GM23338 (cell line): ENCODE measurements at regions not wholly inside any gene's neighbourhood (a gene's known extent, or its start where the extent isn't known, plus 50 kb on each side); places are given as distances from the start of the nearest gene placed in this dataset.

Source experiments
- CREB1 ChIP-seq: fragments of 250-450 bp; sonication (Bioruptor Pico); IDR thresholded peaks from 2 replicates; pipeline ENCODE4 v1.5.0; 2020; ENCODE audit warnings: low read depth, mild to moderate bottlenecking, moderate library complexity
- ETS1 ChIP-seq: IDR thresholded peaks from 2 replicates; pipeline ENCODE4 v1.6.1; 2016; ENCODE audit warnings: antibody characterized with exemption
- EZH2 ChIP-seq: fragments of 200-600 bp; sonication (generic); IDR thresholded peaks from one replicate; pipeline ENCODE4 v1.8.0; 2017; ENCODE audit warnings: antibody characterized with exemption, mild to moderate bottlenecking, low read depth; ENCODE audit not compliant: unreplicated experiment
- EZH2phosphoT487 ChIP-seq: fragments of 200-600 bp; sonication (generic); IDR thresholded peaks from one replicate; pipeline ENCODE4 v1.8.1; 2018; ENCODE audit warnings: antibody characterized with exemption; ENCODE audit not compliant: unreplicated experiment
- STAT1 ChIP-seq: IDR thresholded peaks from one replicate; pipeline ENCODE4 v1.6.1; 2016; ENCODE audit warnings: antibody characterized with exemption; ENCODE audit not compliant: unreplicated experiment
- ZNF331 ChIP-seq: fragments of 250-450 bp; sonication (Bioruptor Pico); IDR thresholded peaks from 2 replicates; pipeline ENCODE4 v1.5.0; 2020; ENCODE audit warnings: low read depth, mild to moderate bottlenecking, moderate library complexity
- TF ChIP-seq, protein P1 (sequence below): fragments of 250-450 bp; sonication (Bioruptor Pico); IDR thresholded peaks from 2 replicates; pipeline ENCODE4 v1.5.0; 2020; ENCODE audit warnings: mild to moderate bottlenecking, moderate library complexity
- TF ChIP-seq, protein P2 (sequence below), 2 experiments: fragments of 200-600 bp in 1 of 2; sonication (generic) in 1 of 2; conservative IDR thresholded peaks; 2 replicates each; pipeline versions ENCODE4 v1.5.1 to v1.6.1; 2016 to 2017; ENCODE audit warnings: antibody characterized with exemption in 2 of 2, low read depth in 2 of 2, mild to moderate bottlenecking in 2 of 2, moderate library complexity in 1 of 2

GRCh38 chr3:124144035-124144814 lies 152.3 kb upstream of the ROPN1 start (continued):
- TF ChIP-seq, protein P1, sequence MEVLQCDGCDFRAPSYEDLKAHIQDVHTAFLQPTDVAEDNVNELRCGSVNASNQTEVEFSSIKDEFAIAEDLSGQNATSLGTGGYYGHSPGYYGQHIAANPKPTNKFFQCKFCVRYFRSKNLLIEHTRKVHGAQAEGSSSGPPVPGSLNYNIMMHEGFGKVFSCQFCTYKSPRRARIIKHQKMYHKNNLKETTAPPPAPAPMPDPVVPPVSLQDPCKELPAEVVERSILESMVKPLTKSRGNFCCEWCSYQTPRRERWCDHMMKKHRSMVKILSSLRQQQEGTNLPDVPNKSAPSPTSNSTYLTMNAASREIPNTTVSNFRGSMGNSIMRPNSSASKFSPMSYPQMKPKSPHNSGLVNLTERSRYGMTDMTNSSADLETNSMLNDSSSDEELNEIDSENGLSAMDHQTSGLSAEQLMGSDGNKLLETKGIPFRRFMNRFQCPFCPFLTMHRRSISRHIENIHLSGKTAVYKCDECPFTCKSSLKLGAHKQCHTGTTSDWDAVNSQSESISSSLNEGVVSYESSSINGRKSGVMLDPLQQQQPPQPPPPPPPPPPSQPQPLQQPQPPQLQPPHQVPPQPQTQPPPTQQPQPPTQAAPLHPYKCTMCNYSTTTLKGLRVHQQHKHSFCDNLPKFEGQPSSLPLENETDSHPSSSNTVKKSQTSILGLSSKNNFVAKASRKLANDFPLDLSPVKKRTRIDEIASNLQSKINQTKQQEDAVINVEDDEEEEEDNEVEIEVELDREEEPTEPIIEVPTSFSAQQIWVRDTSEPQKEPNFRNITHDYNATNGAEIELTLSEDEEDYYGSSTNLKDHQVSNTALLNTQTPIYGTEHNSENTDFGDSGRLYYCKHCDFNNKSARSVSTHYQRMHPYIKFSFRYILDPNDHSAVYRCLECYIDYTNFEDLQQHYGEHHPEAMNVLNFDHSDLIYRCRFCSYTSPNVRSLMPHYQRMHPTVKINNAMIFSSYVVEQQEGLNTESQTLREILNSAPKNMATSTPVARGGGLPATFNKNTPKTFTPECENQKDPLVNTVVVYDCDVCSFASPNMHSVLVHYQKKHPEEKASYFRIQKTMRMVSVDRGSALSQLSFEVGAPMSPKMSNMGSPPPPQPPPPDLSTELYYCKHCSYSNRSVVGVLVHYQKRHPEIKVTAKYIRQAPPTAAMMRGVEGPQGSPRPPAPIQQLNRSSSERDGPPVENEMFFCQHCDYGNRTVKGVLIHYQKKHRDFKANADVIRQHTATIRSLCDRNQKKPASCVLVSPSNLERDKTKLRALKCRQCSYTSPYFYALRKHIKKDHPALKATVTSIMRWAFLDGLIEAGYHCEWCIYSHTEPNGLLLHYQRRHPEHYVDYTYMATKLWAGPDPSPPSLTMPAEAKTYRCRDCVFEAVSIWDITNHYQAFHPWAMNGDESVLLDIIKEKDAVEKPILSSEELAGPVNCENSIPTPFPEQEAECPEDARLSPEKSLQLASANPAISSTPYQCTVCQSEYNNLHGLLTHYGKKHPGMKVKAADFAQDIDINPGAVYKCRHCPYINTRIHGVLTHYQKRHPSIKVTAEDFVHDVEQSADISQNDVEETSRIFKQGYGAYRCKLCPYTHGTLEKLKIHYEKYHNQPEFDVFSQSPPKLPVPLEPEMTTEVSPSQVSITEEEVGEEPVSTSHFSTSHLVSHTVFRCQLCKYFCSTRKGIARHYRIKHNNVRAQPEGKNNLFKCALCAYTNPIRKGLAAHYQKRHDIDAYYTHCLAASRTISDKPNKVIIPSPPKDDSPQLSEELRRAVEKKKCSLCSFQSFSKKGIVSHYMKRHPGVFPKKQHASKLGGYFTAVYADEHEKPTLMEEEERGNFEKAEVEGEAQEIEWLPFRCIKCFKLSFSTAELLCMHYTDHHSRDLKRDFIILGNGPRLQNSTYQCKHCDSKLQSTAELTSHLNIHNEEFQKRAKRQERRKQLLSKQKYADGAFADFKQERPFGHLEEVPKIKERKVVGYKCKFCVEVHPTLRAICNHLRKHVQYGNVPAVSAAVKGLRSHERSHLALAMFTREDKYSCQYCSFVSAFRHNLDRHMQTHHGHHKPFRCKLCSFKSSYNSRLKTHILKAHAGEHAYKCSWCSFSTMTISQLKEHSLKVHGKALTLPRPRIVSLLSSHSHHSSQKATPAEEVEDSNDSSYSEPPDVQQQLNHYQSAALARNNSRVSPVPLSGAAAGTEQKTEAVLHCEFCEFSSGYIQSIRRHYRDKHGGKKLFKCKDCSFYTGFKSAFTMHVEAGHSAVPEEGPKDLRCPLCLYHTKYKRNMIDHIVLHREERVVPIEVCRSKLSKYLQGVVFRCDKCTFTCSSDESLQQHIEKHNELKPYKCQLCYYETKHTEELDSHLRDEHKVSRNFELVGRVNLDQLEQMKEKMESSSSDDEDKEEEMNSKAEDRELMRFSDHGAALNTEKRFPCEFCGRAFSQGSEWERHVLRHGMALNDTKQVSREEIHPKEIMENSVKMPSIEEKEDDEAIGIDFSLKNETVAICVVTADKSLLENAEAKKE (CRISPR knock-in tag): no peak
- TF ChIP-seq EZH2 (no peak), STAT1 (no peak), CREB1 (no peak), EZH2phosphoT487 (no peak), ZNF331 (CRISPR knock-in tag) (no peak), ETS1 (no peak)
- TF ChIP-seq, protein P2, sequence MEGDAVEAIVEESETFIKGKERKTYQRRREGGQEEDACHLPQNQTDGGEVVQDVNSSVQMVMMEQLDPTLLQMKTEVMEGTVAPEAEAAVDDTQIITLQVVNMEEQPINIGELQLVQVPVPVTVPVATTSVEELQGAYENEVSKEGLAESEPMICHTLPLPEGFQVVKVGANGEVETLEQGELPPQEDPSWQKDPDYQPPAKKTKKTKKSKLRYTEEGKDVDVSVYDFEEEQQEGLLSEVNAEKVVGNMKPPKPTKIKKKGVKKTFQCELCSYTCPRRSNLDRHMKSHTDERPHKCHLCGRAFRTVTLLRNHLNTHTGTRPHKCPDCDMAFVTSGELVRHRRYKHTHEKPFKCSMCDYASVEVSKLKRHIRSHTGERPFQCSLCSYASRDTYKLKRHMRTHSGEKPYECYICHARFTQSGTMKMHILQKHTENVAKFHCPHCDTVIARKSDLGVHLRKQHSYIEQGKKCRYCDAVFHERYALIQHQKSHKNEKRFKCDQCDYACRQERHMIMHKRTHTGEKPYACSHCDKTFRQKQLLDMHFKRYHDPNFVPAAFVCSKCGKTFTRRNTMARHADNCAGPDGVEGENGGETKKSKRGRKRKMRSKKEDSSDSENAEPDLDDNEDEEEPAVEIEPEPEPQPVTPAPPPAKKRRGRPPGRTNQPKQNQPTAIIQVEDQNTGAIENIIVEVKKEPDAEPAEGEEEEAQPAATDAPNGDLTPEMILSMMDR (conservative IDR thresholded peaks at IDR 0.05; ENCODE audit: low read depth in 2 of 2): no peak
